OCI-LY1 (cell line): ENCODE measurements at regions not wholly inside any gene's neighbourhood (a gene's known extent, or its start where the extent isn't known, plus 50 kb on each side); places are given as distances from the start of the nearest gene placed in this dataset.

Source experiments
- EZH2 ChIP-seq: fragments of 200-600 bp; sonication (generic), shearing (Covaris generic); IDR thresholded peaks from 2 replicates; pipeline ENCODE4 v1.8.0; 2017; ENCODE audit warnings: borderline replicate concordance, mixed run types, mild to moderate bottlenecking, antibody characterized with exemption, low read length, moderate library complexity, mixed read lengths
- TF ChIP-seq, protein P1 (sequence below): fragments of 200-600 bp; sonication (generic), shearing (Covaris generic); IDR thresholded peaks from 2 replicates; pipeline ENCODE4 v1.5.1; 2017; ENCODE audit warnings: mild to moderate bottlenecking, antibody characterized with exemption, low read length, moderate library complexity, mixed read lengths

DNA sequence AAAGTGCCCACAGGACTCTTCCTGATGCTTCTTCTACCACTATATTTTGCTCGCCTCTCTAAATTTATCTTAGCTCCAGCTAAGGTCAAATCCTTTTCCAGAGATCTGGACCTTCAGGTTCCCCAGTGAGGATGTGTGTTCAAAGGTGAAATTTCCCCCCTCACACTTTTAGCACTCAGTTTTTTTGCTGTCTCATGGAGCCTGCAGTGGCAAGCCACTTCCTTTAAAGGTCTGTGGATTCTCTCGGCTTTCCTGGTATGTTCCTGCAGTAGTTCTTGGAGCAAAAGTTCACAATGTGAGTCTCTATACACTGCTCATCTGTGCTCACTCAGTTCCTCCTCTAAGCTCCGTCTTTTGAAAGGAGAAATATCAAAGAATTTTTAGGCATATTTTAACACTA, 181.4 kb downstream of the LURAP1L start:
- TF ChIP-seq, protein P1, sequence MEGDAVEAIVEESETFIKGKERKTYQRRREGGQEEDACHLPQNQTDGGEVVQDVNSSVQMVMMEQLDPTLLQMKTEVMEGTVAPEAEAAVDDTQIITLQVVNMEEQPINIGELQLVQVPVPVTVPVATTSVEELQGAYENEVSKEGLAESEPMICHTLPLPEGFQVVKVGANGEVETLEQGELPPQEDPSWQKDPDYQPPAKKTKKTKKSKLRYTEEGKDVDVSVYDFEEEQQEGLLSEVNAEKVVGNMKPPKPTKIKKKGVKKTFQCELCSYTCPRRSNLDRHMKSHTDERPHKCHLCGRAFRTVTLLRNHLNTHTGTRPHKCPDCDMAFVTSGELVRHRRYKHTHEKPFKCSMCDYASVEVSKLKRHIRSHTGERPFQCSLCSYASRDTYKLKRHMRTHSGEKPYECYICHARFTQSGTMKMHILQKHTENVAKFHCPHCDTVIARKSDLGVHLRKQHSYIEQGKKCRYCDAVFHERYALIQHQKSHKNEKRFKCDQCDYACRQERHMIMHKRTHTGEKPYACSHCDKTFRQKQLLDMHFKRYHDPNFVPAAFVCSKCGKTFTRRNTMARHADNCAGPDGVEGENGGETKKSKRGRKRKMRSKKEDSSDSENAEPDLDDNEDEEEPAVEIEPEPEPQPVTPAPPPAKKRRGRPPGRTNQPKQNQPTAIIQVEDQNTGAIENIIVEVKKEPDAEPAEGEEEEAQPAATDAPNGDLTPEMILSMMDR: no peak
- TF ChIP-seq EZH2: no peak
